ENCODE measurements at regions not wholly inside any gene's neighbourhood (a gene's known extent, or its start where the extent isn't known, plus 50 kb on each side); places are given as distances from the start of the nearest gene placed in this dataset.

DNA sequence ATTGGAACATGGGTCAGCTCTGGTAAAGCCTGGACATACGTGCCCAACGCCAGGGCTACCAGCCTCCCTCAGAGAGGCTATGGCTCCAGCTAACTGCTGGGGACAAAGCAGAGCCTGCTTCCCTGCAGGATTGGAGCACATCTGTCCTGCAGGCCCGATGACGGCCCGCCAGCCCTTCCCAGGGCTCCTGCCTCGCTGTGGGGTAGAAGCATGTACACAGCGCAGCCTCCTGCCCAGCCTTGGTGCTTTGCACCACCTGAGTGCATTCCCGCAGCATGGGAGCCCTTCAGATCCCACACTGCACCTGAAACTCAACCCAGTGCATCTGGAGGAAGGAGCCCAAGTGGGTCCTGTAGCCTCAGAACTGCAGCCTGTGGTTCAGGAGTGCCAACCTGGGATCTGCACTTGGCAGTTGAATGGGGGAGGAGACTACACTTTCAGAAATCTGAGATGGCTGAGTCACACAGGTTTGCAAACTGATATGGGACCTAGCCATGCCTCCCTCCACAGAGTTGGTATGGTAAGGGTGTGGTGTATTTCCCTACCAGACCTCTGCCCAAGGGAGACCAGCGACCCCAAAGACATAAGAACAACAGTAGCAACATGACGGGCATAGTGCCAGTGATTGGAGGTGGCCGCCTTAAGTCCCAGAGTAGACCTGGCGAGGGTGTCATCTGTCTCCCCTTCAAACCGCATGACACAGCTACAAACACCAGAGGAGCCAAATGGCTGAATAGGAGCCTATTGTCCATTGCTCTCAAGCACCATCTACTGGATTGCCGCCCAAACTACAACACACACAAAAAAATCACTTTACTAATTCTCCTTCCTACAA lies 273.9 kb upstream of the MIS18BP1 start:
- no TSS peak for BruUV-seq (replicated peaks)
- no peak overlapping the region for H2BK15ac ChIP-seq (ENCODE audit: low read depth, low read length)
- no peak overlapping the region for H3K4ac ChIP-seq (ENCODE audit: low read depth, low read length)
- H3K14ac ChIP-seq (replicated peaks; ENCODE audit: low read depth, low read length) = no peak overlapping the region
- ATAC-seq (ENCODE audit: low read depth) (no peak), DNase-seq (no peak)
- no peak for TF ChIP-seq RAD21 (IDR thresholded peaks at IDR 0.05; ENCODE audit: low read length)
- no peak for TF ChIP-seq SMC3 (IDR thresholded peaks at IDR 0.05; ENCODE audit: low read depth, low read length)
- TF ChIP-seq CHD1 (IDR thresholded peaks at IDR 0.05; ENCODE audit: low read depth, low read length) = no peak
- no peak for TF ChIP-seq RFX5 (IDR thresholded peaks at IDR 0.05; ENCODE audit: low read depth, low read length)
- TF ChIP-seq RCOR1 (IDR thresholded peaks at IDR 0.05; ENCODE audit: insufficient replicate concordance, low read length) = no peak
- TF ChIP-seq POLR2A (IDR thresholded peaks at IDR 0.05; ENCODE audit: low read depth, low read length) = no peak
- TF ChIP-seq FOS (IDR thresholded peaks at IDR 0.05; ENCODE audit: low read depth, low read length) = no peak
- TF ChIP-seq, protein P1, sequence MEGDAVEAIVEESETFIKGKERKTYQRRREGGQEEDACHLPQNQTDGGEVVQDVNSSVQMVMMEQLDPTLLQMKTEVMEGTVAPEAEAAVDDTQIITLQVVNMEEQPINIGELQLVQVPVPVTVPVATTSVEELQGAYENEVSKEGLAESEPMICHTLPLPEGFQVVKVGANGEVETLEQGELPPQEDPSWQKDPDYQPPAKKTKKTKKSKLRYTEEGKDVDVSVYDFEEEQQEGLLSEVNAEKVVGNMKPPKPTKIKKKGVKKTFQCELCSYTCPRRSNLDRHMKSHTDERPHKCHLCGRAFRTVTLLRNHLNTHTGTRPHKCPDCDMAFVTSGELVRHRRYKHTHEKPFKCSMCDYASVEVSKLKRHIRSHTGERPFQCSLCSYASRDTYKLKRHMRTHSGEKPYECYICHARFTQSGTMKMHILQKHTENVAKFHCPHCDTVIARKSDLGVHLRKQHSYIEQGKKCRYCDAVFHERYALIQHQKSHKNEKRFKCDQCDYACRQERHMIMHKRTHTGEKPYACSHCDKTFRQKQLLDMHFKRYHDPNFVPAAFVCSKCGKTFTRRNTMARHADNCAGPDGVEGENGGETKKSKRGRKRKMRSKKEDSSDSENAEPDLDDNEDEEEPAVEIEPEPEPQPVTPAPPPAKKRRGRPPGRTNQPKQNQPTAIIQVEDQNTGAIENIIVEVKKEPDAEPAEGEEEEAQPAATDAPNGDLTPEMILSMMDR (conservative IDR thresholded peaks at IDR 0.05; ENCODE audit: low read depth, low read length) = 0 out of 2 replicates have a peak, but pooled peaks have one; percentile 12
- in situ Hi-C loops (cut with MboI; ENCODE audit: low sequenced_read_pairs) (no loop called here), dilution Hi-C loops (cut with HindIII; ENCODE audit: low sequenced_read_pairs, unreplicated experiment) (no loop called here), intact Hi-C loops (cut with micrococcal nuclease) (no loop called here)
- H2AK5ac ChIP-seq (ENCODE audit: low read depth, low read length) = no peak overlapping the region
- no peak overlapping the region for H3K4me2 ChIP-seq (ENCODE audit: low read depth, low read length)
- no peaks in the 10 kb centered on the region for H3K4me1 ChIP-seq (ENCODE audit: control insufficient read depth, insufficient read depth, low read length)
- no peak overlapping the region for H3K18ac ChIP-seq (ENCODE audit: low read depth, low read length)
- H4K91ac ChIP-seq (ENCODE audit: insufficient read depth, low read depth, low read length) = no peak overlapping the region
- H2BK5ac ChIP-seq (ENCODE audit: low read depth, low read length, poor library complexity, severe bottlenecking) = no peak overlapping the region
- H3K27me3 ChIP-seq (ENCODE audit: control insufficient read depth, insufficient read depth, low read length) = no peaks in the 10 kb centered on the region
- 38% methylated on average over 7 of the region's 14 CpGs; no CpG with 5 or more reads in 1 of the 2 experiments for WGBS, 2 experiments (ENCODE audit: extremely low coverage in 2 of 2, insufficient read length in 1 of 2)
- ChIA-PET POLR2A (ENCODE audit: unreplicated experiment) (no interaction called here), CTCF (interaction anchor here (0.6 kb wide), 1 partner anchor 1103 kb away, joined by 3 read pairs; no protein-coding TSS in a partner anchor)
- no peak overlapping the region for H2AFZ ChIP-seq (replicated peaks; ENCODE audit: low read length, poor library complexity)
- H3K9me1 ChIP-seq (ENCODE audit: insufficient read depth, low read length) = no peaks in the 10 kb centered on the region
- no peak overlapping the region for H2AK9ac ChIP-seq (replicated peaks; ENCODE audit: low read depth, low read length, poor library complexity)
- no peak overlapping the region for H2BK20ac ChIP-seq (ENCODE audit: low read depth, low read length)
- H4K8ac ChIP-seq (ENCODE audit: low read depth in 2 of 2, low read length in 2 of 2) = no peak overlapping the region
- H4K5ac ChIP-seq (ENCODE audit: low read depth, low read length) = no peak overlapping the region
- H3K27ac ChIP-seq (ENCODE audit: insufficient read depth, low read length) = no peak overlapping the region
- peaks cover 10% of the 10 kb centered on the region for H3K9me3 ChIP-seq (ENCODE audit: control insufficient read depth, insufficient read depth, low read length)
- no peak overlapping the region for H3K4me3 ChIP-seq (ENCODE audit: insufficient read depth, low read depth, low read length)
- no peak overlapping the region for H3K56ac ChIP-seq (ENCODE audit: extremely low read depth, insufficient read depth, low read length)
- no peak overlapping the region for H2BK120ac ChIP-seq (ENCODE audit: low read depth, low read length)
- no peaks in the 10 kb centered on the region for H3K36me3 ChIP-seq (ENCODE audit: control insufficient read depth, insufficient read depth, low read length)
- H3K79me1 ChIP-seq (ENCODE audit: low read depth in 1 of 2, low read length in 2 of 2) = no peaks in the 10 kb centered on the region
- no peak overlapping the region for H3K9ac ChIP-seq (ENCODE audit: low read depth, low read length)
- H3K23ac ChIP-seq (ENCODE audit: low read depth, low read length) = no peak overlapping the region
- H4K20me1 ChIP-seq (ENCODE audit: insufficient read depth, low read length) = no peaks in the 10 kb centered on the region
